ENCODE measurements at regions not wholly inside any gene's neighbourhood (a gene's known extent, or its start where the extent isn't known, plus 50 kb on each side); places are given as distances from the start of the nearest gene placed in this dataset.

GRCh38 chr2:217555081-217555876 lies 447.5 kb downstream of the TNS1 start:
- H3K36me3 ChIP-seq (replicated peaks in 1 of 2; ENCODE audit: control extremely low read depth in 1 of 2, control insufficient read depth in 1 of 2, extremely low read depth in 1 of 2, insufficient read depth in 2 of 2, low read length in 1 of 2), result no peaks in the 10 kb centered on the region
- no peaks in the 10 kb centered on the region for H4K20me1 ChIP-seq (ENCODE audit: control insufficient read depth, insufficient read depth, low read length, poor library complexity, severe bottlenecking)
- peaks cover 0 to 2% (median 0%) of the 10 kb centered on the region in 4 experiments for H3K27me3 ChIP-seq (replicated peaks in 1 of 4; ENCODE audit: control extremely low read depth in 1 of 4, control insufficient read depth in 3 of 4, insufficient read depth in 4 of 4, low read length in 3 of 4)
- H3K4me3 ChIP-seq (ENCODE audit: control extremely low read depth in 1 of 5, extremely low read depth in 1 of 5, insufficient read depth in 1 of 5, low read depth in 2 of 5, low read length in 4 of 5), result no peak overlapping the region
- ATAC-seq (ENCODE audit: low read depth) (no peak), DNase-seq (no peak)
- CTCF ChIA-PET, result no interaction called here
- H3K4me1 ChIP-seq (ENCODE audit: control insufficient read depth in 2 of 2, insufficient read depth in 2 of 2, low read length in 2 of 2), result no peaks in the 10 kb centered on the region
- no peak overlapping the region for H3K4me2 ChIP-seq (replicated peaks; ENCODE audit: low read depth, low read length, poor library complexity, severe bottlenecking)
- no peaks in the 10 kb centered on the region for H3K4me1 Mint-ChIP-seq
- H3K9ac ChIP-seq (ENCODE audit: low read length), result no peak overlapping the region
- H3K9me3 ChIP-seq (ENCODE audit: control extremely low read depth in 1 of 3, control insufficient read depth in 2 of 3, insufficient read depth in 1 of 3, low read length in 2 of 3), result no peaks in the 10 kb centered on the region
- intact Hi-C loops (cut with micrococcal nuclease), result no loop called here
- no peak overlapping the region for H3K27ac Mint-ChIP-seq
- no peak overlapping the region for H3K4me3 Mint-ChIP-seq
- no peak overlapping the region for H2AFZ ChIP-seq (ENCODE audit: insufficient read depth, low read depth, low read length, poor library complexity, severe bottlenecking)
- WGBS (ENCODE audit: insufficient coverage), result 68% methylated on average over 5 of the region's 7 CpGs
- no peaks in the 10 kb centered on the region for H3K9me3 Mint-ChIP-seq (ENCODE audit: insufficient read depth)
- no peaks in the 10 kb centered on the region for H3K27me3 Mint-ChIP-seq
- no peak for TF ChIP-seq CTCF (IDR thresholded peaks at IDR 0.05)
- H3K27ac ChIP-seq (ENCODE audit: low read length in 2 of 2), result no peak overlapping the region
- no peaks in the 10 kb centered on the region for H3K79me2 ChIP-seq (ENCODE audit: control insufficient read depth, insufficient read depth, low read length)
- POLR2A ChIA-PET, result no interaction called here

- H3K9me3 Mint-ChIP-seq (ENCODE audit: insufficient read depth), result no peaks in the 10 kb centered on the region
- Histone ChIP-seq H3K9me3 (ENCODE audit: control extremely low read depth in 1 of 3, control insufficient read depth in 2 of 3, insufficient read depth in 1 of 3, low read length in 2 of 3) (no peaks in the 10 kb centered on the region), H4K20me1 (ENCODE audit: control insufficient read depth, insufficient read depth, low read length, poor library complexity, severe bottlenecking) (no peaks in the 10 kb centered on the region), H3K27ac (ENCODE audit: low read length in 2 of 2) (no peak overlapping the region), H2AFZ (ENCODE audit: insufficient read depth, low read depth, low read length, poor library complexity, severe bottlenecking) (no peak overlapping the region), H3K79me2 (ENCODE audit: control insufficient read depth, insufficient read depth, low read length) (no peaks in the 10 kb centered on the region), H3K4me3 (ENCODE audit: control extremely low read depth in 1 of 5, extremely low read depth in 1 of 5, insufficient read depth in 1 of 5, low read depth in 2 of 5, low read length in 4 of 5) (no peak overlapping the region), H3K9ac (ENCODE audit: low read length) (no peak overlapping the region), H3K4me2 (replicated peaks; ENCODE audit: low read depth, low read length, poor library complexity, severe bottlenecking) (no peak overlapping the region), H3K4me1 (ENCODE audit: control insufficient read depth in 2 of 2, insufficient read depth in 2 of 2, low read length in 2 of 2) (no peaks in the 10 kb centered on the region), H3K27me3 (replicated peaks in 1 of 4; ENCODE audit: control extremely low read depth in 1 of 4, control insufficient read depth in 3 of 4, insufficient read depth in 4 of 4, low read length in 3 of 4) (peaks cover 0 to 2% (median 0%) of the 10 kb centered on the region in 4 experiments), H3K36me3 (replicated peaks in 1 of 2; ENCODE audit: control extremely low read depth in 1 of 2, control insufficient read depth in 1 of 2, extremely low read depth in 1 of 2, insufficient read depth in 2 of 2, low read length in 1 of 2) (no peaks in the 10 kb centered on the region)
- ChIA-PET CTCF (no interaction called here), POLR2A (no interaction called here)
- H3K27me3 Mint-ChIP-seq, result no peaks in the 10 kb centered on the region
- TF ChIP-seq CTCF (IDR thresholded peaks at IDR 0.05) (no peak), EZH2 (IDR thresholded peaks at IDR 0.05; ENCODE audit: borderline replicate concordance, insufficient read depth, low read depth, low read length, poor library complexity, severe bottlenecking) (no peak)
- H3K4me3 Mint-ChIP-seq, result no peak overlapping the region
- WGBS (ENCODE audit: insufficient coverage), result no CpG with 5 or more reads among the region's 2 CpGs
- no peaks in the 10 kb centered on the region for H3K4me1 Mint-ChIP-seq
- DNase-seq, result no peak
- H3K27ac Mint-ChIP-seq, result no peak overlapping the region
- intact Hi-C loops (cut with micrococcal nuclease), result no loop called here
- no peak for ATAC-seq (ENCODE audit: low read depth)
Observed at GRCh38 chr2:217553679-217554078, 449.1 kb downstream of the TNS1 start.
